ENCODE measurements at regions not wholly inside any gene's neighbourhood (a gene's known extent, or its start where the extent isn't known, plus 50 kb on each side); places are given as distances from the start of the nearest gene placed in this dataset.

DNA sequence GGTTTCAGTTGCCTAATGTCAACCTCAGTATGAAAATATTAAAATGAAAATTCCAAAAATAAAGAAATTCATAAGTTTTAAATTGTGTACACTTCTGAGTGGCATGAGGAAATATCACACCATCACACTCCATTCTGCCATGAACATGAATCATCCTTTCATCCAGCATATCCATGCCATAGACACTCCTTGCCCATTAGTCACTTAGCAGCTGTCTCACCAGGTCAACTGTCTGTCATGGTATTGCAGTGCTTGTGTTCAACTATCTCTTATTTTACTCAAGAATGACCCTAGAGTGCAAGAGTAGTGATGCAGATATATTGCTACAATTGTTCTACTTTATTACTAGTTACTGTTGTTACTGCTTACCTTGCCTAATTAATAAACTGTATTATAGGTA, 712.4 kb downstream of the EPHA7 start:
- no peaks in the 10 kb centered on the region for H3K79me2 ChIP-seq (ENCODE audit: control insufficient read depth in 1 of 2, insufficient read depth in 2 of 2, low read length in 2 of 2)
- no peaks in the 10 kb centered on the region for H3K27me3 ChIP-seq (replicated peaks in 1 of 4; ENCODE audit: control insufficient read depth in 3 of 4, extremely low read depth in 1 of 4, insufficient read depth in 3 of 4, low read length in 3 of 4)
- H4K91ac ChIP-seq (replicated peaks; ENCODE audit: insufficient read length, low read length) = no peak overlapping the region
- no peak overlapping the region for H3K18ac ChIP-seq (ENCODE audit: extremely low read depth, low read length)
- H2AK5ac ChIP-seq (ENCODE audit: low read depth, low read length) = no peak overlapping the region
- TF ChIP-seq SIRT6 (IDR thresholded peaks at IDR 0.05; ENCODE audit: low read length) (no peak), CREB1 (IDR thresholded peaks at IDR 0.05) (no peak), HDAC2 (IDR thresholded peaks at IDR 0.05; ENCODE audit: borderline replicate concordance in 1 of 2, low read depth in 2 of 2, low read length in 2 of 2) (no peak), CHD2 (IDR thresholded peaks at IDR 0.05; ENCODE audit: low read length) (no peak), JUND (IDR thresholded peaks at IDR 0.05; ENCODE audit: low read length) (no peak), RAD21 (IDR thresholded peaks at IDR 0.05 in 1 of 2, conservative IDR thresholded peaks at IDR 0.05 in 1 of 2; ENCODE audit: low read depth in 2 of 2, low read length in 2 of 2) (no peak), TAF7 (optimal IDR thresholded peaks at IDR 0.05; ENCODE audit: borderline replicate concordance, low read depth, low read length) (no peak), GTF2F1 (IDR thresholded peaks at IDR 0.05; ENCODE audit: borderline replicate concordance, low read depth, low read length) (no peak), NANOG (IDR thresholded peaks at IDR 0.05; ENCODE audit: insufficient read depth, low read depth, low read length, poor library complexity, severe bottlenecking) (no peak), KDM4A (IDR thresholded peaks at IDR 0.05; ENCODE audit: low read depth, low read length, severe bottlenecking) (no peak), POU5F1 (IDR thresholded peaks at IDR 0.05; ENCODE audit: low read depth, low read length) (no peak), BRCA1 (IDR thresholded peaks at IDR 0.05; ENCODE audit: low read depth, low read length) (no peak), MAFK (IDR thresholded peaks at IDR 0.05; ENCODE audit: low read depth, low read length) (no peak), CEBPB (IDR thresholded peaks at IDR 0.05; ENCODE audit: low read depth, low read length) (no peak)
- TF ChIP-seq, protein P1, sequence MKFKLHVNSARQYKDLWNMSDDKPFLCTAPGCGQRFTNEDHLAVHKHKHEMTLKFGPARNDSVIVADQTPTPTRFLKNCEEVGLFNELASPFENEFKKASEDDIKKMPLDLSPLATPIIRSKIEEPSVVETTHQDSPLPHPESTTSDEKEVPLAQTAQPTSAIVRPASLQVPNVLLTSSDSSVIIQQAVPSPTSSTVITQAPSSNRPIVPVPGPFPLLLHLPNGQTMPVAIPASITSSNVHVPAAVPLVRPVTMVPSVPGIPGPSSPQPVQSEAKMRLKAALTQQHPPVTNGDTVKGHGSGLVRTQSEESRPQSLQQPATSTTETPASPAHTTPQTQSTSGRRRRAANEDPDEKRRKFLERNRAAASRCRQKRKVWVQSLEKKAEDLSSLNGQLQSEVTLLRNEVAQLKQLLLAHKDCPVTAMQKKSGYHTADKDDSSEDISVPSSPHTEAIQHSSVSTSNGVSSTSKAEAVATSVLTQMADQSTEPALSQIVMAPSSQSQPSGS (IDR thresholded peaks at IDR 0.05; ENCODE audit: low read length) = no peak
- H3K4me2 ChIP-seq (ENCODE audit: insufficient read depth in 1 of 2, low read depth in 2 of 2, low read length in 2 of 2) = no peak overlapping the region
- no peaks in the 10 kb centered on the region for H3K4me1 ChIP-seq (replicated peaks in 1 of 4; ENCODE audit: control insufficient read depth in 3 of 4, insufficient read depth in 4 of 4, low read length in 3 of 4)
- CTCF ChIA-PET (ENCODE audit: partially characterized antibody) = no interaction called here
- no peak overlapping the region for H3K23ac ChIP-seq (ENCODE audit: insufficient read length)
- H2BK20ac ChIP-seq (ENCODE audit: low read length) = no peak overlapping the region
- H3K4me3 ChIP-seq (ENCODE audit: extremely low read depth in 1 of 4, insufficient read depth in 2 of 4, low read depth in 3 of 4, low read length in 4 of 4) = no peak overlapping the region
- H2BK120ac ChIP-seq (replicated peaks; ENCODE audit: low read depth, low read length) = no peak overlapping the region
- H4K5ac ChIP-seq (ENCODE audit: insufficient read length, low read depth, low read length) = no peak overlapping the region
- no peaks in the 10 kb centered on the region for H4K20me1 ChIP-seq (replicated peaks in 1 of 2; ENCODE audit: control insufficient read depth in 1 of 2, insufficient read depth in 2 of 2, low read length in 2 of 2)
- no peaks in the 10 kb centered on the region for H3K36me3 ChIP-seq (ENCODE audit: control insufficient read depth in 2 of 4, insufficient read depth in 4 of 4, low read length in 3 of 4)
- no peaks in the 10 kb centered on the region for H3K79me1 ChIP-seq (ENCODE audit: low read depth, low read length)
- H3K27ac ChIP-seq (ENCODE audit: low read depth, low read length) = no peak overlapping the region
- H2BK12ac ChIP-seq (ENCODE audit: low read depth, low read length) = no peak overlapping the region
- POLR2A ChIA-PET (ENCODE audit: partially characterized antibody) = no interaction called here
- no peak overlapping the region for H3K9ac ChIP-seq (replicated peaks in 1 of 4; ENCODE audit: extremely low read depth in 1 of 4, low read depth in 3 of 4, low read length in 3 of 4)
- H3K14ac ChIP-seq (ENCODE audit: insufficient read length) = no peak overlapping the region
- no peak overlapping the region for H4K8ac ChIP-seq (ENCODE audit: extremely low read depth, insufficient read depth, low read length)
- H3K9me3 ChIP-seq (ENCODE audit: insufficient read depth in 2 of 2, low read depth in 1 of 2, low read length in 1 of 2) = no peaks in the 10 kb centered on the region
- H2BK5ac ChIP-seq (ENCODE audit: low read depth, low read length) = no peak overlapping the region
- no peak for FAIRE-seq
- H3K56ac ChIP-seq (replicated peaks; ENCODE audit: insufficient read length, low read depth, low read length) = no peak overlapping the region
- no peak overlapping the region for H2BK15ac ChIP-seq (ENCODE audit: low read length)
- H2AFZ ChIP-seq (ENCODE audit: low read length) = no peak overlapping the region
- H3K4ac ChIP-seq (replicated peaks; ENCODE audit: insufficient read length, low read depth, low read length) = no peak overlapping the region
- DNase-seq (ENCODE audit: low read depth in 1 of 2, low spot score in 2 of 2) = no peak
- H3K23me2 ChIP-seq (ENCODE audit: low read depth, low read length) = no peaks in the 10 kb centered on the region

Data from H1 (cell line).